ENCODE measurements at regions not wholly inside any gene's neighbourhood (a gene's known extent, or its start where the extent isn't known, plus 50 kb on each side); places are given as distances from the start of the nearest gene placed in this dataset.

DNA sequence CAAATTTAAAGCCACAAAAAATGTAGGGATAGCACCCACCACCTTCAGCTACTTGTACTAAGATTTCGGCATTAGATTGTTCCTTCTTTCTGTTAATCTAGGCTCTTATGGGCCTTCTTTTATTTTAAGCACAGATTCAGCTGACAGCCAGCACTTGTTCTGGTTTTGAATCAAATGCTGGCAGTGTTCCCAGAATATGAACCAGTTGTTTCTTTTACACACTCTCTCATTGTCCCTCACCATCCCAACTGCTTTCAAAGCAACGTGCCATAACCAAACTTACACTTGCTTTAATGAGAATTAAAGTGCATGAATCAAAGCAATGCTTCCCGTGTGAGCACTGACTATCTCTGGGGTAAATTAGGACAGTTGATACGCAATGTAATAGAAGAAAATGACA, 744.5 kb upstream of the FAM241A start:
- Histone ChIP-seq H3K4me2 (ENCODE audit: insufficient read depth, low read length) (no peak overlapping the region), H3K4me1 (ENCODE audit: insufficient read depth, low read length) (peaks cover 19% of the 10 kb centered on the region), H3K9me3 (ENCODE audit: low read depth, low read length) (no peaks in the 10 kb centered on the region), H3K27me3 (ENCODE audit: insufficient read depth, low read length) (no peaks in the 10 kb centered on the region), H4K20me1 (ENCODE audit: insufficient read depth, low read length) (no peaks in the 10 kb centered on the region), H3K4me3 (ENCODE audit: insufficient read depth, low read length) (no peak overlapping the region), H3K36me3 (ENCODE audit: insufficient read depth, low read length) (no peaks in the 10 kb centered on the region), H3K27ac (ENCODE audit: low read depth, low read length) (no peak overlapping the region), H2AFZ (ENCODE audit: low read length) (peak overlapping the region; percentile 21), H3K79me2 (ENCODE audit: insufficient read depth, low read length) (no peaks in the 10 kb centered on the region)
- TF ChIP-seq, protein P1, sequence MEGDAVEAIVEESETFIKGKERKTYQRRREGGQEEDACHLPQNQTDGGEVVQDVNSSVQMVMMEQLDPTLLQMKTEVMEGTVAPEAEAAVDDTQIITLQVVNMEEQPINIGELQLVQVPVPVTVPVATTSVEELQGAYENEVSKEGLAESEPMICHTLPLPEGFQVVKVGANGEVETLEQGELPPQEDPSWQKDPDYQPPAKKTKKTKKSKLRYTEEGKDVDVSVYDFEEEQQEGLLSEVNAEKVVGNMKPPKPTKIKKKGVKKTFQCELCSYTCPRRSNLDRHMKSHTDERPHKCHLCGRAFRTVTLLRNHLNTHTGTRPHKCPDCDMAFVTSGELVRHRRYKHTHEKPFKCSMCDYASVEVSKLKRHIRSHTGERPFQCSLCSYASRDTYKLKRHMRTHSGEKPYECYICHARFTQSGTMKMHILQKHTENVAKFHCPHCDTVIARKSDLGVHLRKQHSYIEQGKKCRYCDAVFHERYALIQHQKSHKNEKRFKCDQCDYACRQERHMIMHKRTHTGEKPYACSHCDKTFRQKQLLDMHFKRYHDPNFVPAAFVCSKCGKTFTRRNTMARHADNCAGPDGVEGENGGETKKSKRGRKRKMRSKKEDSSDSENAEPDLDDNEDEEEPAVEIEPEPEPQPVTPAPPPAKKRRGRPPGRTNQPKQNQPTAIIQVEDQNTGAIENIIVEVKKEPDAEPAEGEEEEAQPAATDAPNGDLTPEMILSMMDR (IDR thresholded peaks at IDR 0.05; ENCODE audit: extremely low read depth, low read depth, low read length) = no peak
- DNase-seq (ENCODE audit: insufficient read length, low spot score, missing footprints) = no peak

DNA sequence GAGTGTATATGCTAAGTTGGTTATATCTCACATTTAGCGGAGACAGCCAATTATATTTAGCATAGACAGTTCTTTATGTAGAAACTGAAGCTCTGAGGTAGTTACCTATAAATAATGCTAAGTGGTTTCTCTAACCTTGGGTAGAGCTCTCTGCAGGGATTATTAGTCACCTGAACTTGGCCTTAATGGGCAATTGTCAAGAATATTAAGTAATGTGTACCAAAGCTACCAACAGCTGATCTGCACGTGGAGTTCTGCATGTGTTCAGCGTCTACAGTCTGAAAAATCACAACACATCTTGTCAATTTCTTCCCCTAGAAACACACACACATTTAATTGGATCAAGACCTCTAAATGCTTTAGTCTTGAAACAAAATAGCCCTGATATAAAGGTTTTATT, 740.6 kb upstream of the FAM241A start:
- DNase-seq (ENCODE audit: insufficient read length, low spot score, missing footprints) = no peak

DNA sequence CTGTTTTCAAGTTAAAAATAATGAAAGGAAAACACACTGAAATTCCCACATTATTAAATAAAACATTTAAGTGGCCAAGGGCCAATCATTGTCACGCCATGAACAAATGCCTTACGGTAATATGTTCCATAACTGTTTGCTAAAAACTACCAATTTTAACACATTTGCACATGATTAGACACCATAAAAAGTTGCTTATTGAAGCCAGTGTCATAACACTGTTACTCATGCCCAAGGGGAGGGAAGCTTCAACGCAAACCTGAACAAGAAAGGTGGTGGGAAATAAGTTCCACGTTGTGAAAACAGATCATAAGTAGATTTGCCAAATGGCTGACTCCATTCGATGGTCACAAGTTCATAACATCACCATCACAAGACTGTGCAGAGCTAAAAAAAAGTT, 739.3 kb upstream of the FAM241A start:
- peak overlapping the region; percentile 86 for H2AFZ ChIP-seq (ENCODE audit: low read length)

More for the DNA sequence above, 740.6 kb upstream of the FAM241A start:
- Histone ChIP-seq H2AFZ (ENCODE audit: low read length) (no peak overlapping the region), H3K36me3 (ENCODE audit: insufficient read depth, low read length) (no peaks in the 10 kb centered on the region), H3K27ac (ENCODE audit: low read depth, low read length) (no peak overlapping the region), H4K20me1 (ENCODE audit: insufficient read depth, low read length) (no peaks in the 10 kb centered on the region), H3K4me1 (ENCODE audit: insufficient read depth, low read length) (peaks cover 7% of the 10 kb centered on the region), H3K9me3 (ENCODE audit: low read depth, low read length) (no peaks in the 10 kb centered on the region), H3K4me2 (ENCODE audit: insufficient read depth, low read length) (no peak overlapping the region), H3K79me2 (ENCODE audit: insufficient read depth, low read length) (no peaks in the 10 kb centered on the region), H3K4me3 (ENCODE audit: insufficient read depth, low read length) (no peak overlapping the region), H3K27me3 (ENCODE audit: insufficient read depth, low read length) (no peaks in the 10 kb centered on the region)
- TF ChIP-seq, protein P1 (IDR thresholded peaks at IDR 0.05; ENCODE audit: extremely low read depth, low read depth, low read length) = no peak

DNA sequence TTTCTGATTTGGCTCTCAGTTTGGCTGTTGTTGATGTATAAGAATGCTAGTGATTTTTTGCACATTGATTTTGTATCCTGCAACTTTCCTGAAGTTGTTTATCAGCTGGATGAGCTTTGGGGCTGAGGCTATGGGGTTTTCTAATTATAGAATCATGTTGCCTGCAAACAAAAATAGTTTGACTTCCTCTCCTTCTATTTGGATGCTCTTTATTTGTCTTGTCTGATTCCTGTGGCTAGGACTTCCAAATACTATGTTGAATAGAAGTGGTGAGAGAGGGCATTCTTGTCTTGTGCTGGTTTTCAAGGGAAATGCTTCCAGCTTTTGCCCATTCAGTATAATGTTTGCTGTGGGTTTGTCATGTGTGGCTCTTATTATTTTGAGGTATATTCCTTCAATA, 734.7 kb upstream of the FAM241A start:
- H3K4me3 ChIP-seq (ENCODE audit: insufficient read depth, low read length) = no peak overlapping the region
- no peaks in the 10 kb centered on the region for H3K4me1 ChIP-seq (ENCODE audit: insufficient read depth, low read length)
- H3K36me3 ChIP-seq (ENCODE audit: insufficient read depth, low read length) = no peaks in the 10 kb centered on the region
- H3K9me3 ChIP-seq (ENCODE audit: low read depth, low read length) = no peaks in the 10 kb centered on the region
- no peak for DNase-seq (ENCODE audit: insufficient read length, low spot score, missing footprints)
- no peaks in the 10 kb centered on the region for H3K27me3 ChIP-seq (ENCODE audit: insufficient read depth, low read length)
- H4K20me1 ChIP-seq (ENCODE audit: insufficient read depth, low read length) = no peaks in the 10 kb centered on the region
- no peak overlapping the region for H3K27ac ChIP-seq (ENCODE audit: low read depth, low read length)
- TF ChIP-seq, protein P1 (IDR thresholded peaks at IDR 0.05; ENCODE audit: extremely low read depth, low read depth, low read length) = no peak
- no peak overlapping the region for H2AFZ ChIP-seq (ENCODE audit: low read length)
- H3K79me2 ChIP-seq (ENCODE audit: insufficient read depth, low read length) = no peaks in the 10 kb centered on the region
- H3K4me2 ChIP-seq (ENCODE audit: insufficient read depth, low read length) = no peak overlapping the region

More for the DNA sequence above, 739.3 kb upstream of the FAM241A start:
- Histone ChIP-seq H3K79me2 (ENCODE audit: insufficient read depth, low read length) (no peaks in the 10 kb centered on the region), H3K4me2 (ENCODE audit: insufficient read depth, low read length) (no peak overlapping the region), H3K4me3 (ENCODE audit: insufficient read depth, low read length) (no peak overlapping the region), H3K36me3 (ENCODE audit: insufficient read depth, low read length) (no peaks in the 10 kb centered on the region), H3K4me1 (ENCODE audit: insufficient read depth, low read length) (peaks cover 2% of the 10 kb centered on the region), H3K9me3 (ENCODE audit: low read depth, low read length) (no peaks in the 10 kb centered on the region), H3K27me3 (ENCODE audit: insufficient read depth, low read length) (no peaks in the 10 kb centered on the region), H3K27ac (ENCODE audit: low read depth, low read length) (no peak overlapping the region), H4K20me1 (ENCODE audit: insufficient read depth, low read length) (no peaks in the 10 kb centered on the region)
- DNase-seq (ENCODE audit: insufficient read length, low spot score, missing footprints) = no peak
- TF ChIP-seq, protein P1 (IDR thresholded peaks at IDR 0.05; ENCODE audit: extremely low read depth, low read depth, low read length) = no peak

Measured in osteoblast (primary cell).